HEK293 (cell line): ENCODE measurements at regions not wholly inside any gene's neighbourhood (a gene's known extent, or its start where the extent isn't known, plus 50 kb on each side); places are given as distances from the start of the nearest gene placed in this dataset.

Experiments
- TCF7L2 ChIP-seq: IDR thresholded peaks from 2 replicates; pipeline ENCODE4 v1.6.1; 2011; ENCODE audit warnings: low read depth, mild to moderate bottlenecking, inconsistent platforms, low read length, moderate library complexity, borderline replicate concordance
- WT1 ChIP-seq: fragments of 450-650 bp; formaldehyde crosslinking; IDR thresholded peaks from 2 replicates; pipeline ENCODE4 v1.5.1; 2016; ENCODE audit warnings: missing biosample characterization, missing genetic modification characterization
- YY1 ChIP-seq: fragments of 450-650 bp; formaldehyde crosslinking; IDR thresholded peaks from 2 replicates; pipeline ENCODE4 v1.5.1; 2018; ENCODE audit warnings: missing biosample characterization, missing genetic modification characterization
- ZNF184 ChIP-seq: fragments of 450-650 bp; IDR thresholded peaks from 2 replicates; pipeline ENCODE4 v1.5.1; 2018; ENCODE audit warnings: missing biosample characterization, mild to moderate bottlenecking, missing genetic modification characterization
- ZNF23 ChIP-seq: fragments of 450-650 bp; formaldehyde crosslinking; IDR thresholded peaks from 2 replicates; pipeline ENCODE4 v1.5.1; 2016; ENCODE audit warnings: missing biosample characterization, missing genetic modification characterization, borderline replicate concordance
- TF ChIP-seq, protein P1 (sequence below): fragments of 450-650 bp; formaldehyde crosslinking; IDR thresholded peaks from 2 replicates; pipeline ENCODE4 v1.5.1; 2016; ENCODE audit warnings: missing biosample characterization, missing genetic modification characterization

DNA sequence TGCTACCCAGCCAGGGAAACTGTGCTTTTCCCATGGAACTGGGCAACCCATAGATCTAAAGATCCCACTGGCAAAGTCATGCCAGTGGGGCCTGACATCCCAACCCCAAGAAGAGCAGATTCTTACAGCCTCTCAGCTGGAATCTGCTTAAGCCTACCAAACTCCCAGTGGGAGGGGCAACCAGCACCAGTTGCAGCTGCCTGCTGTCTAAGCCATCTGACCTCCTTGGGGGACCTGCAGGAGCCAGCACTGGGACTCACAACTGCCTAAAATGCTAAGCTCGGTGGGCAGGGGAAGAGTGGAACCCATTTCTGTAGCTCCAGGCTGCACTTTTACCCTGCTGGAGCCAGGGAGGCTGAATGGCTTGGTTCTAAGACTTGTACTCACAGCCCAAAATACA lies 770.7 kb upstream of the SLC8A1 start:
- TF ChIP-seq, protein P1, sequence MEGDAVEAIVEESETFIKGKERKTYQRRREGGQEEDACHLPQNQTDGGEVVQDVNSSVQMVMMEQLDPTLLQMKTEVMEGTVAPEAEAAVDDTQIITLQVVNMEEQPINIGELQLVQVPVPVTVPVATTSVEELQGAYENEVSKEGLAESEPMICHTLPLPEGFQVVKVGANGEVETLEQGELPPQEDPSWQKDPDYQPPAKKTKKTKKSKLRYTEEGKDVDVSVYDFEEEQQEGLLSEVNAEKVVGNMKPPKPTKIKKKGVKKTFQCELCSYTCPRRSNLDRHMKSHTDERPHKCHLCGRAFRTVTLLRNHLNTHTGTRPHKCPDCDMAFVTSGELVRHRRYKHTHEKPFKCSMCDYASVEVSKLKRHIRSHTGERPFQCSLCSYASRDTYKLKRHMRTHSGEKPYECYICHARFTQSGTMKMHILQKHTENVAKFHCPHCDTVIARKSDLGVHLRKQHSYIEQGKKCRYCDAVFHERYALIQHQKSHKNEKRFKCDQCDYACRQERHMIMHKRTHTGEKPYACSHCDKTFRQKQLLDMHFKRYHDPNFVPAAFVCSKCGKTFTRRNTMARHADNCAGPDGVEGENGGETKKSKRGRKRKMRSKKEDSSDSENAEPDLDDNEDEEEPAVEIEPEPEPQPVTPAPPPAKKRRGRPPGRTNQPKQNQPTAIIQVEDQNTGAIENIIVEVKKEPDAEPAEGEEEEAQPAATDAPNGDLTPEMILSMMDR (tag by site-specific recombination) = no peak
- TF ChIP-seq YY1 (no peak), ZNF184 (no peak), TCF7L2 (no peak), ZNF23 (tag by site-specific recombination) (no peak), WT1 (tag by site-specific recombination) (no peak)
